Activated T-helper 17 cell treated with anti-CD3 and anti-CD28 coated beads, Interleukin-2, amount 50 U/mL, for 72 hours (primary cell): ENCODE measurements at regions not wholly inside any gene's neighbourhood (a gene's known extent, or its start where the extent isn't known, plus 50 kb on each side); places are given as distances from the start of the nearest gene placed in this dataset.
"Not testable (repeated sequence)": the region's sequence is repeated elsewhere in the genome, so short reads cannot be mapped to it uniquely, and the experiment has no call there.

Experiments
- ATAC-seq: fragments of 150-1000 bp; cut with Tn5 transposase; replicated peaks from 2 replicates; pipeline ENCODE4 v1.10.0; 2021; ENCODE audit warnings: mild to moderate bottlenecking, moderate library complexity
- H3K27ac Mint-ChIP-seq: one replicate; pipeline ENCODE4 v1.8.0; 2022; ENCODE audit warnings: mixed read lengths
- H3K27me3 Mint-ChIP-seq: one replicate; pipeline ENCODE4 v1.8.0; 2022; ENCODE audit warnings: mixed read lengths
- H3K36me3 Mint-ChIP-seq: one replicate; pipeline ENCODE4 v1.8.0; 2022; ENCODE audit warnings: low read depth, mild to moderate bottlenecking, mixed read lengths
- H3K4me1 Mint-ChIP-seq: one replicate; pipeline ENCODE4 v1.8.0; 2022; ENCODE audit warnings: mixed read lengths
- H3K4me3 Mint-ChIP-seq: one replicate; pipeline ENCODE4 v1.8.0; 2022; ENCODE audit warnings: mild to moderate bottlenecking, mixed read lengths
- H3K9me3 Mint-ChIP-seq: one replicate; pipeline ENCODE4 v1.8.0; 2022; ENCODE audit warnings: mixed read lengths

DNA sequence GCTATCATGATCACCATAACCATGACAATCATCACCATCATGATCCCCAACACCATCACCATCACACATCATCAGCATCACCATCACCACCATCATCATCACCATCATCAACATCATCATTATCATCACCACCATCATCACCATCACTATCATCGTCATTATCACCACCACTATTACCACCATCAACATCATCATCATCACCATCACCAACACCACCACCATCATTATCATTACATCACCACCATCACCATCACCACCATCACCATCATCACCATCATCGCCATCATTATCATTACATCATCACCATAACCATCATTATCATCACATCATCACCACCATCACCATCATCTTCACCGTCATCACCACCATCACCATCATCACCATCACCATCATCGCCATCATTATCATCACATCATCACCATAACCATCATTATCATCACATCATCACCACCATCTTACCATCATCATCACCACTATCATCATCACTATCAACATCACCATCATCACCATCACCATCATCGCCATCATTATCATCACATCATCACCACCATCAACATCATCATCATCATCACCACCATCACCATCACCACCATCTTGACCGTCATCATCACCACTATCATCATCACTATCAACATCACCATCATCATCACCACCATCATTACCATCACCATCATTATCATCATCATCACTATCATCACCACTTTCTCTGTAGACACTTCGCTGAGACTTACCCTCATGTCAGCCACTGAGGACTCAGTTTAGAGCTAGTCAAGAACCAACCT, 366.0 kb downstream of the C16orf95 start:
- Mint-ChIP-seq H3K27ac (no peak overlapping the region), H3K36me3 (no peaks in the 10 kb centered on the region), H3K9me3 (no peaks in the 10 kb centered on the region), H3K4me1 (no peaks in the 10 kb centered on the region), H3K4me3 (no peak overlapping the region), H3K27me3 (no peaks in the 10 kb centered on the region)
- no peak for ATAC-seq

DNA sequence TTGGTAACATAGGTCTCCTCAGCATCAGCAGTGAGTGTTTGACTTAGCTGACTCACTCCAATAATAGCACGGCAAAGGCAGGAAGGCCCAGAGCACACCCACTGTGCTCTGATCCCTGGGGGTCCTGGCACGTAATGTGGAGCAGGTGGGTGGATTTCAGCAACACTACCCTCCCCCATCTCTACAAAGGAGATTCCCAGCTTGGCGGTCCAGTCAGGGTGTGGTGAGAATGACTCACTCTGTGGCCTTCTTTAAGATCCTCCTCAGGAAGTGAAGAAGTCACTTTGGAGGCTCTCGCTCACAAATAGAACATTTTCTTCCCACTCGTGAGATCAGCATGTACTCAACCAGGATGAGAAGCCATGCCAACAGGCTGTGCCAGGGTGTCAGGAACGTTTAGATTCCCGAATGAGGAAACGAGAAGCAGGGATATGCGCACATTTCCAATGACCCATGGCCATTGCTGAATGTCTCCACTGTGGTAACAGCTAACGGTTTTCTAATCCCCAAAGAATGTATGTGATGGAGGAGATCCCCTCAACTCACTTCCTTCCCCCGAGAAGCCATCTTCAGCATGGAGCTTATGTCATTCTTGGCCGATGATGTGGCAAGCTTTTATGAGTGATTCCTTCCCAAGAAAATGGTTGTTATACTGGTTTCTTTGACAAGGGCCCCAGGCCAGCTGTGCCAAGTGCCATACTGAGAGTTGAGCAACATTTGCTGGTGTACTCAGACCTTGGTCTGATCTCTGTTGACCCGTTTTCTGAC, 365.2 kb downstream of the C16orf95 start:
- Mint-ChIP-seq H3K4me3 (no peak overlapping the region), H3K27ac (no peak overlapping the region), H3K27me3 (no peaks in the 10 kb centered on the region), H3K4me1 (no peaks in the 10 kb centered on the region), H3K36me3 (no peaks in the 10 kb centered on the region), H3K9me3 (no peaks in the 10 kb centered on the region)
- ATAC-seq, result no peak

DNA sequence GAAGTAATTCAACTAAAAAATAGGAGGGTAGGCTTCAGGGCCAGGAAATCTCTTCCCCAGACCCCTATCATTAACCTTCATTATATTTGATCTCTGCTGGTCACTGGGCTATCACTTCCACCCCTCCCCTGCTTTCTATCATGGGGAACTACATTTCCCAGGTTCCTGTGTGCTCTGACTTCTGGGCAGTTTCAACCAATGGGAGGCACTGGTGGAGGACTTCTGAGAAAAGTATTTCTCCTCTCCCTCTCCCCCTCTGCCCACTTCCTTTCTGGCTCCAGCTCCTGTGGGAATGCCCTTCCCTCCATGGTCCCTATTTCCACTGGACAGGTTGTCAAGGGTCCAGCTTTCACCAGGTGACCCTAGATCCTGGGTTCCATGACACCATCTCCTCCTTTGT, 364.4 kb downstream of the C16orf95 start:
- H3K36me3 Mint-ChIP-seq, result no peaks in the 10 kb centered on the region
- no peak for ATAC-seq
- H3K4me3 Mint-ChIP-seq, result no peak overlapping the region
- H3K4me1 Mint-ChIP-seq, result no peaks in the 10 kb centered on the region
- no peaks in the 10 kb centered on the region for H3K27me3 Mint-ChIP-seq
- H3K27ac Mint-ChIP-seq, result no peak overlapping the region
- H3K9me3 Mint-ChIP-seq, result no peaks in the 10 kb centered on the region

DNA sequence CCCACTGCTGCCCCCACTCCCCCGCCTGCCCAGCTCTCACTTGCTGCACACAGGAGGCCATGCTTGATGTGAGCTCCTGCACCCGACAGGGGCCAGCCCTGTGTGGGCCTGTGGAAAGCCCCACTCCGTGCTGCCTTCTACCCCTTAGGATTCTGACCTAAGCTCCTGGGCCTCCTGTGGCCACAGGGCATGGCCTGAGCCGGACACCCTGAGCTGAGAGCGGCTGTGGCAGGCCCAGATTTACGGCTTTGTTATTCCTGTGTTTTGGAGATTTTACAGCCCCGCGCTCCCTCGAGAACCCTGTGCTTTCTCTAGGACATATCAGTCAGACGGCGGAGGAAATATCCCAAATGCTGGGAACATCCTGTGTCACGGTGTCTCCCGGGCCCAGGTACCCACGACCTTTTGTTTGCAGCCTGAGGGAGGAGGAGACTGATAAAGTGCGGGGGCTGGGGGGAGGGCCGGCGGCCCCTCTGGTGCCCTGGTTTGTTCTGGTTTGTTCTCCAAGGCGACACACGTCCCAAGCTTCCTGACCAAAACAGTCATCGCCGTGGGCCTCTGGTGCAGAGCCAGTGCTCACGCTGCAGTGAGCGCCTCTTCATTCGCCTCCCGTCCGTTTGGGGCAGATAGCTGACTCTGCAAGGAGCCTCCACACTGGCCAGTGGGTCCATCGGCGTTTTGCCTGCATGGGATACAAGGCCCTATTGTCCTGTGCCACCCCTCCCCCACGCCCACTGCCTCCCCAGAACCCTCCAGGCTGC, 363.4 kb downstream of the C16orf95 start:
- H3K36me3 Mint-ChIP-seq, result no peaks in the 10 kb centered on the region

DNA sequence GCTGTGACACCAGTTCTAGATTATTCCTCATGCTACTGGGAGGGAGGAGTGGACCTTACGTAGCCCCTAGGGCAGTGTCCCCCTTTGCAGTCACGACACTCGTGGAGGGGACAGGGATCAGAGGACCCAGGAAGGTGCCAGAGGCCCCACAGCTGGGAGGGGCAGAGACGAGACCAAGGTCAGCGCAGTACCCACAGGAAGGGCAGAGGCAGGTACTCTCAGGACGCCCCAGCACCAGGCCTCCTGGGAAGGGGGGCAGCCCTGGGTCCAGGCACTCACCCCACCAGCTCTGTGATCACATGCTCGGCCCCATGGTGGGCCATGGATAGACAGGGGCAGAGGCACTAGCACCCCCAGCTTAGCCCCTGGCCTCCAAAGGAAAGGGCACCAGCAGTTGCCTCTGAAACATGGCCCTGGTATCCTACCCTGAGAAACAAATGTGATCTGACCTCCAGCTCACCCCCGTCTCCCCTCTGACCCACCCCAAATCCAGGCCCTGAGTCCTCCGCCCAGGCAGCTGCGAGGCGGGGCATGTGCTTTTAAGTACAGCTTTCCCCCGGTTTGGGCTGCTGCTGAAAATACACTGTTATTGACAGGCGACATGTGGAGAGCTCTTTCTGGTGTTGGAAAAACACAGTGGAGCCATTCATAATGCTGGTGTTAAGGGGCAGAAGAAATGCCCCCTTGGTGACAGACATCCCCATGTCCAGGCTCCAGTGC, 361.9 kb downstream of the C16orf95 start:
- no peaks in the 10 kb centered on the region for H3K9me3 Mint-ChIP-seq
- ATAC-seq, result no peak
- no peaks in the 10 kb centered on the region for H3K36me3 Mint-ChIP-seq
- H3K4me1 Mint-ChIP-seq, result no peaks in the 10 kb centered on the region
- H3K4me3 Mint-ChIP-seq, result no peak overlapping the region
- H3K27me3 Mint-ChIP-seq, result peaks cover 13% of the 10 kb centered on the region
- H3K27ac Mint-ChIP-seq, result no peak overlapping the region

More for the DNA sequence above, 363.4 kb downstream of the C16orf95 start:
- Mint-ChIP-seq H3K4me3 (no peak overlapping the region), H3K27me3 (peaks cover 6% of the 10 kb centered on the region), H3K9me3 (no peaks in the 10 kb centered on the region), H3K4me1 (no peaks in the 10 kb centered on the region), H3K27ac (no peak overlapping the region)
- ATAC-seq, result no peak

DNA sequence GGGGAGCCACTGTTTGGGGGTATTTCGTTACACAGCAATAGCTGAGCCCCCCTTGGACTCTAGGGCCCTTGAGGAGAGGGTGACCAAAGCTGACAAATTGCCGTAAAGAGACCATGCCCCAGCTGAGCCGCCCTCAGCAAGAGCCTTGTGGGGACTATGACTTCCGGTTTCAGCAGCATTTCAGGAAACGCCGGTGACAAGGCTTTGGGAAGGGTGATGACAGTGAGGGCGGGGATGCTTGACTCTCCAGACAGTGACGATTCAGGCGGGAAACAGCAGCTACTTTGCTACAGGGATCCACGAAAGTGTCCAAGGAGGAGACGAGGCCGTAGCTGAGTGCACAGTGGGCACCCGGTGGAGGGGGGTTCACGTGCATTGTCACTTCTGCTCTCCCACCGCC, 360.8 kb downstream of the C16orf95 start:
- no peaks in the 10 kb centered on the region for H3K4me1 Mint-ChIP-seq
- no peak for ATAC-seq
- no peak overlapping the region for H3K4me3 Mint-ChIP-seq
- H3K36me3 Mint-ChIP-seq, result no peaks in the 10 kb centered on the region
- H3K27ac Mint-ChIP-seq, result no peak overlapping the region
- H3K9me3 Mint-ChIP-seq, result no peaks in the 10 kb centered on the region
- peaks cover 13% of the 10 kb centered on the region for H3K27me3 Mint-ChIP-seq

DNA sequence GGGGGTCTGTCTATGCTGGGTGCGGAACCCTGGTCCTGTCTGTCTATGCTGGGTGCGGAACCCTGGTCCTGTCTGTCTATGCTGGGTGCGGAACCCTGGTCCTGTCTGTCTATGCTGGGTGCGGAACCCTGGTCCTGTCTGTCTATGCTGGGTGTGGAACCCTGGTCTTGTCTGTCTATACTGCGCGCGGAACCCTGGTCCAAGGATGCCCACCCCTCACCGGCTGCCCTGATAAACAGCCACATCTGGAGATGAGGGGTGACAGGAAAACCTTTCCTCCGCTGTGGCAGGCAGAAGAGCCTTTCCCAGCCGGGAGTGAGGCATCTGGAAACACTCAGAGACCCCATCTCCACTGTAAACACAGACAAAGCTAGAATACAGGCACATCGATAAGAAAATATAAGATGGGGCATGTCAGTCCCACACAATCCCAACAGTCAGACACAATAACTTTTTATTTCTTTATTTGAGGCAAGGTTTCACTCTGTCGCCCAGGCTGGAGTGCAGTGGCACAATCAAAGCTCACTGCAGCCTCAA, 359.5 kb downstream of the C16orf95 start:
- H3K27me3 Mint-ChIP-seq, result peaks cover 13% of the 10 kb centered on the region
- not testable (repeated sequence) for H3K4me1 Mint-ChIP-seq, H3K36me3 Mint-ChIP-seq, ATAC-seq, H3K27ac Mint-ChIP-seq, H3K9me3 Mint-ChIP-seq, H3K4me3 Mint-ChIP-seq

DNA sequence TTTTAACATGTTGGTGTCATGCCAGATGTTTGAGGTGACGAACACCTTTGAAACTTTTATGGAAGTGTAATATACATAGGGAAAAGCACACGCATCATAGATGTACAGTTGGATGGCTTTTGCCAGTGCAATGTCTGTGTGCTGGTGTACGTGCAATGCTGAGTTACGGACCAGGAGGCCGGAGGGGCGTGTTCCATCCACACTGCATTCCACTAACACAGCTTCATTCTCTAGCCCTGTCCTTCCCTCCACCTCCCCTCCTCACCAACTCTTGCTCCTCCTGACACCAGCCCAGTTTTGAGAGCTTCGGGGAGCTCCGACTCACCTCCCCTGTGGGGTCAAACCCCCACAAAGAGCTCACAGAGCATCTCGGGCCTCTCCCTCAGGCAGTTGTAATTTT, 358.8 kb downstream of the C16orf95 start:
- no peaks in the 10 kb centered on the region for H3K4me1 Mint-ChIP-seq
- peaks cover 13% of the 10 kb centered on the region for H3K27me3 Mint-ChIP-seq
- H3K27ac Mint-ChIP-seq, result no peak overlapping the region
- no peaks in the 10 kb centered on the region for H3K9me3 Mint-ChIP-seq
- no peak for ATAC-seq
- no peak overlapping the region for H3K4me3 Mint-ChIP-seq
- no peaks in the 10 kb centered on the region for H3K36me3 Mint-ChIP-seq

DNA sequence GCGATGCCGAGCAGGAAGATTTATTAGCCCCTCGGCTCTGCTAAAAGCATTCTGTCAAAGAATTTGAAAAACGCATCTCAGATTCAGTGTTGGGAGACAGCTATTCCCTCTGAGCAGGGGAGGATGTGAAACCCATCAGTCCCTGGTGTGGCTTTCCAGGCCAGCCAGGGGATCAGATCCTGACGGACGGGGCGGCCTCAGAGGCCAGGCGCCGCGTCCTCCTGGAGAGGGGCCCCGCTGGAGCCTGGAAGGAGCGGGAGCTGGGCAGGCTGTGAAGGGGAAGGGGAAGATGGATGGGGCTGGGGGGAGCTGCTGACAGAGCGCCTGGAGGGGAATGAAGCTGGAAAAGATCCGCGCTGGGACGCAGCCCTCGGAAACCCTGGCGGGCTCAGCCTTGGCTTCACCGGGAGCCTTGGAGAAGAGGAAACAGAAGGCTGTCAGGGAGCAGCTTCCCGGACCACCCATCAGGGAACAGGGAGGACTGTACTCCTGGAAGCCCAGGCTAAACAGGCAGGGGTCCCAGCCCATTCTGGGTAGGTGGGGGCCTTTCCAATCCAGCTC, 358.0 kb downstream of the C16orf95 start:
- Mint-ChIP-seq H3K36me3 (no peaks in the 10 kb centered on the region), H3K27ac (no peak overlapping the region), H3K27me3 (peaks cover 13% of the 10 kb centered on the region), H3K4me3 (no peak overlapping the region), H3K4me1 (no peaks in the 10 kb centered on the region), H3K9me3 (no peaks in the 10 kb centered on the region)
- no peak for ATAC-seq

DNA sequence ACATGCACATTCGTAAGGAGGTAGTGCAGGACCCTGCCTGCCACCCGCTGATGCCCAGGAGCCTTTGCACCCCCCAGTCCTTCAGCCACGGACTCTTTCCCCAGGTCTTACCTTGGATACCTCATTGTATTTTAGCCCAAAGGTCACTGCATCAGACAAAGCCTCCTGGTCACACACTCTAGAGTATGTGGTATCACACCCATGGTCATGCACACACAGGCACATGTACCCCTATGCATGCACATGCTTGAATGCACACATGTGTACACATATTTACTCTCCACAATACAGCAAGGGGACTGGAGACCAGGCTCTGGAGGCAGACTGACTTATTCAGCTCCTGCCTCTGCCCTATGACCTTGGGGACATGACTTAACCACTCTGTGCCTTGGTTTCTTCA, 357.5 kb downstream of the C16orf95 start:
- Mint-ChIP-seq H3K27ac (no peak overlapping the region), H3K36me3 (no peaks in the 10 kb centered on the region), H3K4me1 (no peaks in the 10 kb centered on the region), H3K4me3 (no peak overlapping the region), H3K9me3 (no peaks in the 10 kb centered on the region), H3K27me3 (peaks cover 13% of the 10 kb centered on the region)
- ATAC-seq, result no peak

DNA sequence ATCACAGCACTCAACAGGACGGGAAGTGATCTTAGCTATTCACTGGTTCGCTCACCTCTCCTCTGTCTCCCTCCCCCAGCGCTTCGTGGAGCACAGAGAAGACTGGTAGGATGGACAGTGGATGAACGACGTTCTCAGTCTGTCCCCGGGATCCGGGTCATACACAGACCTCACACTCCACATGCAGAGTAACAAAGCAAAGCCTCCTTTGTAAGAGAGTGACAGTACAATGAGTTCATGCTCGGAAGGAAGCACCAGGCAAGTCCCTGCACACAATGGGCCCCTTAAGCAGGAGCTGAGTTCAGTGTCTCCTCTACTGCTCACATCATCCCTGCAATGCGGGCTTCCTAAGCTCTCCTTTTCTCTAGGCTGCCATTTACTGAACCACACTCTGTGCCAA, 356.9 kb downstream of the C16orf95 start:
- H3K4me1 Mint-ChIP-seq, result no peaks in the 10 kb centered on the region
- H3K4me3 Mint-ChIP-seq, result no peak overlapping the region
- no peaks in the 10 kb centered on the region for H3K9me3 Mint-ChIP-seq
- no peaks in the 10 kb centered on the region for H3K36me3 Mint-ChIP-seq
- H3K27me3 Mint-ChIP-seq, result peaks cover 13% of the 10 kb centered on the region
- no peak for ATAC-seq
- no peak overlapping the region for H3K27ac Mint-ChIP-seq

DNA sequence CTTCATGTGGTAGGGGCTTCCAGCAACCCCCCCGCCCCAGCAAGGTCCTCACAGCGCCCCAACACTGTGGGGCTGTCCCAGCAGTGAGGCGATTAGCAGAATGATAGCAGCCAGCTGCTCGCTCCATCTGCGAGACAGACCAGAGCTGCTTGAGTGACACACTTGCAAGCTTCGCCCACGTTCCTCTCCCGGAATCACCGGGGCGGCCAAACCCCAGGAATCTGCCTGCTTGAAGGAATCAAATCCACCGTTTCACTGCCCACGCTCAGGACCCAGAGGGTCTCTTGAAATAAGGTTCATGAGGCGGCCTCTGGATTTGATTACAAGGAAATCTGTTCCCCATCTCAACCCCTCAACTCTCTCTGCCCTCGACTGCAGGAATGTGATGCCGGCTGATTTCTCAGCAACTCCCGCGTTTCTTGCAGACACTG, 356.0 kb downstream of the C16orf95 start:
- H3K4me3 Mint-ChIP-seq, result no peak overlapping the region
- no peaks in the 10 kb centered on the region for H3K4me1 Mint-ChIP-seq
- H3K9me3 Mint-ChIP-seq, result no peaks in the 10 kb centered on the region
- H3K27ac Mint-ChIP-seq, result no peak overlapping the region
- peaks cover 17% of the 10 kb centered on the region for H3K27me3 Mint-ChIP-seq
- no peaks in the 10 kb centered on the region for H3K36me3 Mint-ChIP-seq
- ATAC-seq, result no peak

DNA sequence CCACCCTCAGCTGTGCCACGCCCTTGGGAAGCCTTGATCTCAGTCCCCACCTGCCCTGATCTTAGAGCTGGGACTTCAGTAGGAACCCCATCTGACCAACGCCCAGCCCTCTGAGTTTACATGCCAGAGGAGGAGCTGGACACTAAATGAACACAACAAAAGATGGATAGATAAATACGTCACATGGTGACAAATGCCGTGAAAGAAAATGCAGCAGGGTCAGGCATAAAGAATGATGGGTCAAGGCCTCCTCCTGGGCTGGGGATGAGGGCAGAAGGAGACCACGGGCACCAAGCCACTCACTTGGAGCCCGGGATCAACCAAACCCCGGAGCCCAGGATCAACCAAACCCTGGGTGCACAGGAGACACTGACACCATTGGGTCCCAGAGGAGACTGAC, 354.9 kb downstream of the C16orf95 start:
- Mint-ChIP-seq H3K27me3 (peaks cover 18% of the 10 kb centered on the region), H3K27ac (no peak overlapping the region), H3K9me3 (no peaks in the 10 kb centered on the region), H3K4me3 (no peak overlapping the region), H3K36me3 (no peaks in the 10 kb centered on the region), H3K4me1 (no peaks in the 10 kb centered on the region)
- no peak for ATAC-seq

DNA sequence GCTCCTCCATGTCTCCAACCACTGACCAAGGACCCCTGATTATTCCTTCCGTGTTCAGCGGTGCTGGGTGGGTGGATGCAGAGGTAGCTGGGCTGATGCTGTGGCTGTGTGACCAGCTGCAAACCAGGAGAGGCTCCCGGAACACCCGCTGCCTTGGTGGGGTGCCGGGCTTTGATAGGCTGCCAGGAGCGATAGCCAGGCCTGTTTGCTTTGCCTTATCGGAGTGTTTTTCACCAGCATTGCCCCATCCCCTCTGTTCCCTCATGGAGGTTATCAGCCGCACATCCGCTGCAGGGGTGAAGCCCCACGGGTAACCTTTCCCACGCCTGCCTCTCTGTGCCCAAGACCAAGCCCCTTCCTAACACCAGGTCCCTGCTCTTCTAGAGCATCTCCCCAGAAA, 354.3 kb downstream of the C16orf95 start:
- no peak for ATAC-seq
- no peaks in the 10 kb centered on the region for H3K9me3 Mint-ChIP-seq
- no peaks in the 10 kb centered on the region for H3K36me3 Mint-ChIP-seq
- no peaks in the 10 kb centered on the region for H3K4me1 Mint-ChIP-seq
- peaks cover 18% of the 10 kb centered on the region for H3K27me3 Mint-ChIP-seq
- no peak overlapping the region for H3K27ac Mint-ChIP-seq
- no peak overlapping the region for H3K4me3 Mint-ChIP-seq
